ENCODE measurements at regions not wholly inside any gene's neighbourhood (a gene's known extent, or its start where the extent isn't known, plus 50 kb on each side); places are given as distances from the start of the nearest gene placed in this dataset.

GRCh38 chr9:12604164-12604821 is 88.9 kb upstream of the TYRP1 start:
- TF ChIP-seq CTCF (IDR thresholded peaks at IDR 0.05) (no peak), POLR2A (IDR thresholded peaks at IDR 0.05) (no peak)
